GM12878 (cell line): ENCODE measurements at regions not wholly inside any gene's neighbourhood (a gene's known extent, or its start where the extent isn't known, plus 50 kb on each side); places are given as distances from the start of the nearest gene placed in this dataset.

Experiments used
- ATAC-seq: fragments of 200-7000 bp; cut with Tn5 transposase; 3 replicates; pipeline ENCODE4 v1.9.1; 2020; ENCODE audit warnings: mild to moderate bottlenecking, moderate library complexity
- BruUV-seq: library from RNA; stranded (reverse); fragments of 400-500 nt; replicated peaks from 2 replicates; lab custom pipeline; 2021; lab: Mats Ljungman, UMichigan
- CTCF ChIA-PET: fragments of 300-600 bp; sonication (Branson Sonifier 250); formaldehyde crosslinking; extraction: SDS; loops from one replicate; lab custom pipeline; 2021; ENCODE audit warnings: inconsistent platforms; lab: Yijun Ruan, JAX
- POLR2A ChIA-PET: fragments of 350-600 bp; formaldehyde crosslinking; extraction: SDS; loops from one replicate; lab custom pipeline; 2021; ENCODE audit warnings: inconsistent platforms; lab: Charles Lee
- RAD21 ChIA-PET: fragments of 300-600 bp; sonication (Branson Sonifier 250); formaldehyde crosslinking; loops from one replicate; lab custom pipeline; 2023; ENCODE audit warnings: antibody characterized with exemption; ENCODE audit not compliant: unreplicated experiment; lab: Charles Lee
- SMC1A ChIA-PET: fragments of 300-600 bp; sonication (Branson Sonifier 250); formaldehyde crosslinking; loops from one replicate; lab custom pipeline; 2023; ENCODE audit not compliant: unreplicated experiment, uncharacterized antibody; lab: Charles Lee
- DNase-seq: peaks from one replicate; pipeline ENCODE4 v3.0.0-alpha.2; 2011; ENCODE audit warnings: low read depth, low spot score
- FAIRE-seq: peaks from 3 replicates; lab custom pipeline; 2011; peaks lifted over from hg19 to GRCh38; lab: Jason Lieb, UNC
- H2AFZ ChIP-seq: 2 replicates; pipeline ENCODE4 v1.6.0; 2011; ENCODE audit warnings: low read depth, low read length, control low read depth; ENCODE audit not compliant: control insufficient read depth
- H3K27ac ChIP-seq: 2 replicates; pipeline ENCODE4 v1.5.1; 2011; ENCODE audit warnings: control low read depth; ENCODE audit not compliant: control insufficient read depth, insufficient read depth
- H3K27me3 ChIP-seq, 2 experiments: replicated peaks in 1 of 2; 2 replicates each; pipeline versions ENCODE4 v1.6.0 to v1.6.1; 2011; ENCODE audit warnings: low read length in 1 of 2; ENCODE audit not compliant: control insufficient read depth in 2 of 2, insufficient read depth in 2 of 2
- H3K36me3 ChIP-seq, 2 experiments: 2 replicates each; pipeline ENCODE4 v1.5.1; 2011; ENCODE audit warnings: low read length in 1 of 2; ENCODE audit not compliant: control insufficient read depth in 2 of 2, insufficient read depth in 2 of 2
- H3K4me1 ChIP-seq: 2 replicates; pipeline ENCODE4 v1.6.1; 2011; ENCODE audit warnings: mild to moderate bottlenecking, low read length, moderate library complexity, mixed read lengths; ENCODE audit not compliant: control insufficient read depth, insufficient read depth
- H3K4me2 ChIP-seq: 2 replicates; pipeline ENCODE4 v1.6.0; 2011; ENCODE audit warnings: control low read depth; ENCODE audit not compliant: control insufficient read depth, insufficient read depth
- H3K4me3 ChIP-seq: fragments of 200-600 bp; sonication (generic); 2 replicates; pipeline ENCODE4 v1.5.1; 2016
- H3K79me2 ChIP-seq: 2 replicates; pipeline ENCODE4 v1.6.0; 2011; ENCODE audit warnings: low read length; ENCODE audit not compliant: control insufficient read depth, insufficient read depth
- H3K9ac ChIP-seq: 2 replicates; pipeline ENCODE4 v1.8.0; 2011; ENCODE audit warnings: low read length, control low read depth, mixed read lengths; ENCODE audit not compliant: control insufficient read depth, insufficient read depth
- H3K9me3 ChIP-seq: replicated peaks from 3 replicates; pipeline ENCODE4 v1.5.1; 2011; ENCODE audit warnings: mild to moderate bottlenecking, low read length; ENCODE audit not compliant: control insufficient read depth, insufficient read depth
- H4K20me1 ChIP-seq: 2 replicates; pipeline ENCODE4 v1.6.0; 2011; ENCODE audit not compliant: control insufficient read depth, insufficient read depth
- ASH2L ChIP-seq: fragments of 300-600, 200-600 bp; sonication (generic); IDR thresholded peaks from 2 replicates; pipeline ENCODE4 v1.6.1; 2017; ENCODE audit warnings: low read depth, mild to moderate bottlenecking, borderline replicate concordance
- ETV6 ChIP-seq, 2 experiments: fragments of 450-650 bp in 1 of 2; IDR thresholded peaks in 1 of 2; conservative IDR thresholded peaks in 1 of 2; 2 replicates each; pipeline ENCODE4 v1.6.1; 2014; ENCODE audit warnings: antibody characterized with exemption in 1 of 2, borderline replicate concordance in 1 of 2, low read depth in 1 of 2, mild to moderate bottlenecking in 1 of 2, moderate library complexity in 1 of 2
- HDAC2 ChIP-seq: fragments of 200-600 bp; sonication (generic); IDR thresholded peaks from 2 replicates; pipeline ENCODE4 v1.6.1; 2017
- RB1 ChIP-seq: fragments of 450-650 bp; formaldehyde crosslinking; IDR thresholded peaks from 2 replicates; pipeline ENCODE4 v1.6.1; 2017; ENCODE audit warnings: mild to moderate bottlenecking, borderline replicate concordance
- SREBF2 ChIP-seq: IDR thresholded peaks from 2 replicates; pipeline ENCODE4 v1.6.1; 2012; ENCODE audit warnings: mild to moderate bottlenecking, low read length
- SUZ12 ChIP-seq: fragments of 200-600 bp; sonication (generic); IDR thresholded peaks from one replicate; pipeline ENCODE4 v1.6.1; 2018; ENCODE audit warnings: antibody characterized with exemption, mild to moderate bottlenecking; ENCODE audit not compliant: unreplicated experiment
- TARDBP ChIP-seq: IDR thresholded peaks from 2 replicates; pipeline ENCODE4 v1.6.1; 2016; ENCODE audit warnings: borderline replicate concordance
- TCF7 ChIP-seq: IDR thresholded peaks from 2 replicates; pipeline ENCODE4 v1.6.1; 2014; ENCODE audit warnings: antibody characterized with exemption, borderline replicate concordance
- YBX1 ChIP-seq: fragments of 450-650 bp; IDR thresholded peaks from 2 replicates; pipeline ENCODE4 v1.6.1; 2016; ENCODE audit warnings: antibody characterized with exemption
- ZBED1 ChIP-seq: IDR thresholded peaks from 2 replicates; pipeline ENCODE4 v1.6.1; 2016; ENCODE audit warnings: borderline replicate concordance
- WGBS: methylation state at CpG from one replicate; pipeline ENCODE4 v1.1.6; 2016; ENCODE audit warnings: low lambda C conversion rate; ENCODE audit not compliant: insufficient replicate concordance, insufficient coverage; ENCODE audit errors: missing lambda C conversion rate; 5-methylcytosine and 5-hydroxymethylcytosine counted together
- in situ Hi-C: fragments of 300-500 bp; cut with MboI; formaldehyde crosslinking; loops from 9 replicates; pipeline ENCODE4 v1.14.3; 2018; ENCODE audit warnings: mixed read lengths
- intact Hi-C: fragments of 100-400 bp; cut with micrococcal nuclease; formaldehyde crosslinking; loops from one replicate; pipeline ENCODE4 v1.14.2; 2022; ENCODE audit not compliant: unreplicated experiment
- TF ChIP-seq, protein P1 (sequence below): IDR thresholded peaks from 2 replicates; pipeline ENCODE4 v1.6.1; 2011; ENCODE audit warnings: borderline replicate concordance, low read depth, mild to moderate bottlenecking, moderate library complexity, low read length; ENCODE audit not compliant: insufficient read depth, poor library complexity, severe bottlenecking
- TF ChIP-seq, protein P2 (sequence below): fragments of 450-650 bp; IDR thresholded peaks from 2 replicates; pipeline ENCODE4 v1.6.1; 2018; ENCODE audit warnings: mild to moderate bottlenecking, low read depth, moderate library complexity; ENCODE audit not compliant: partially characterized antibody

DNA sequence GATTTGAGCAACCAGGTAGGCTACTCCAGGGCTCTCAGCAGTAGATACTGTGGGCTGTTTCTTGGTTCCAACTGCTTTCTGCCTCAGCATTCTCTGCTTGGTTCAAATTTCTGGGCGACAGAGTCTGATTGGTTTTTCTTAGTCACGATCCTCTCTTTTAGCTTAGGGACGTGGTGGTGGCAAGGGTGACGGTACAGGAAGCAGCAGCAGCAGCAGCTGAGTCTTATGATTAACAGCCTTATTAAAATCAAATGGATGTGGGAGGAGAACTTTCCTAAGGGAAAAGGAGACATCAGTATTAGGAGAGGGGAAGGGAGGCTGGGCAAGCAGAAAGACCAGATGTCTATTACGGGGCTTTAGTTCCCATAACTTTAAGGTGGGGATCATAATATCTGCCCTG lies 156.5 kb upstream of the PLPP4 start:
- no peak for TF ChIP-seq SREBF2
- TF ChIP-seq YBX1, result no peak
- TF ChIP-seq ZBED1, result no peak
- TF ChIP-seq TCF7, result no peak
- no peak for TF ChIP-seq ASH2L
- no peak for TF ChIP-seq RB1
- TF ChIP-seq HDAC2, result no peak
- TF ChIP-seq, protein P1, sequence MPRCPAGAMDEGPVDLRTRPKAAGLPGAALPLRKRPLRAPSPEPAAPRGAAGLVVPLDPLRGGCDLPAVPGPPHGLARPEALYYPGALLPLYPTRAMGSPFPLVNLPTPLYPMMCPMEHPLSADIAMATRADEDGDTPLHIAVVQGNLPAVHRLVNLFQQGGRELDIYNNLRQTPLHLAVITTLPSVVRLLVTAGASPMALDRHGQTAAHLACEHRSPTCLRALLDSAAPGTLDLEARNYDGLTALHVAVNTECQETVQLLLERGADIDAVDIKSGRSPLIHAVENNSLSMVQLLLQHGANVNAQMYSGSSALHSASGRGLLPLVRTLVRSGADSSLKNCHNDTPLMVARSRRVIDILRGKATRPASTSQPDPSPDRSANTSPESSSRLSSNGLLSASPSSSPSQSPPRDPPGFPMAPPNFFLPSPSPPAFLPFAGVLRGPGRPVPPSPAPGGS, result no peak
- no peak for TF ChIP-seq SUZ12
- TF ChIP-seq TARDBP, result no peak
- TF ChIP-seq, protein P2, sequence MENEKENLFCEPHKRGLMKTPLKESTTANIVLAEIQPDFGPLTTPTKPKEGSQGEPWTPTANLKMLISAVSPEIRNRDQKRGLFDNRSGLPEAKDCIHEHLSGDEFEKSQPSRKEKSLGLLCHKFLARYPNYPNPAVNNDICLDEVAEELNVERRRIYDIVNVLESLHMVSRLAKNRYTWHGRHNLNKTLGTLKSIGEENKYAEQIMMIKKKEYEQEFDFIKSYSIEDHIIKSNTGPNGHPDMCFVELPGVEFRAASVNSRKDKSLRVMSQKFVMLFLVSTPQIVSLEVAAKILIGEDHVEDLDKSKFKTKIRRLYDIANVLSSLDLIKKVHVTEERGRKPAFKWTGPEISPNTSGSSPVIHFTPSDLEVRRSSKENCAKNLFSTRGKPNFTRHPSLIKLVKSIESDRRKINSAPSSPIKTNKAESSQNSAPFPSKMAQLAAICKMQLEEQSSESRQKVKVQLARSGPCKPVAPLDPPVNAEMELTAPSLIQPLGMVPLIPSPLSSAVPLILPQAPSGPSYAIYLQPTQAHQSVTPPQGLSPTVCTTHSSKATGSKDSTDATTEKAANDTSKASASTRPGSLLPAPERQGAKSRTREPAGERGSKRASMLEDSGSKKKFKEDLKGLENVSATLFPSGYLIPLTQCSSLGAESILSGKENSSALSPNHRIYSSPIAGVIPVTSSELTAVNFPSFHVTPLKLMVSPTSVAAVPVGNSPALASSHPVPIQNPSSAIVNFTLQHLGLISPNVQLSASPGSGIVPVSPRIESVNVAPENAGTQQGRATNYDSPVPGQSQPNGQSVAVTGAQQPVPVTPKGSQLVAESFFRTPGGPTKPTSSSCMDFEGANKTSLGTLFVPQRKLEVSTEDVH, result no peak
- no peak for TF ChIP-seq ETV6 (conservative IDR thresholded peaks at IDR 0.05 in 1 of 2, IDR thresholded peaks at IDR 0.05 in 1 of 2; ENCODE audit: borderline replicate concordance in 1 of 2, low read depth in 1 of 2)
- TF ChIP-seq, all 136 proteins: peak for 0
- Histone ChIP-seq H3K9ac (no peak overlapping the region), H4K20me1 (no peaks in the 10 kb centered on the region), H3K4me3 (no peak overlapping the region), H3K4me2 (no peak overlapping the region), H2AFZ (no peak overlapping the region), H3K27me3 (no peaks in the 10 kb centered on the region; a peak in 1 of 4 replicates), H3K27ac (no peak overlapping the region), H3K4me1 (no peaks in the 10 kb centered on the region), H3K79me2 (no peaks in the 10 kb centered on the region), H3K9me3 (no peaks in the 10 kb centered on the region), H3K36me3 (no peaks in the 10 kb centered on the region)
- in situ Hi-C loops, result no loop called here
- no peak for ATAC-seq
- no peak for FAIRE-seq
- POLR2A ChIA-PET, result no interaction called here
- 26% methylated on average over 5 of the region's 5 CpGs for WGBS
- no TSS peak for BruUV-seq
- CTCF ChIA-PET, result no interaction called here
- SMC1A ChIA-PET, result no interaction called here
- intact Hi-C loops, result no loop called here
- no peak for DNase-seq
- RAD21 ChIA-PET, result no interaction called here
